Germinal center (tissue), 1 donor: ENCODE measurements at regions not wholly inside any gene's neighbourhood (a gene's known extent, or its start where the extent isn't known, plus 50 kb on each side); places are given as distances from the start of the nearest gene placed in this dataset.
"Not testable (repeated sequence)": the region's sequence is repeated elsewhere in the genome, so short reads cannot be mapped to it uniquely, and the experiment has no call there.

Source experiments
- DNase-seq: peaks from one replicate; pipeline ENCODE4 v3.0.0; 2012; ENCODE audit warnings: mixed read lengths, low spot score

- DNase-seq = no peak
Observed at GRCh38 chr10:58066979-58067378, 200.7 kb downstream of the IPMK start.

- no peak for DNase-seq
Observed at GRCh38 chr10:58066126-58066525, 201.6 kb downstream of the IPMK start.

- no peak for DNase-seq
Observed at GRCh38 chr10:58065529-58065815, 202.2 kb downstream of the IPMK start.

GRCh38 chr10:58064714-58065528 lies 202.8 kb downstream of the IPMK start:
- peak; percentile 3 for DNase-seq

- no peak for DNase-seq
Observed at GRCh38 chr10:58063861-58064480, 203.7 kb downstream of the IPMK start.

GRCh38 chr10:58058683-58059082 lies 209.0 kb downstream of the IPMK start:
- not testable (repeated sequence) for DNase-seq

GRCh38 chr10:58054881-58055280 lies 212.8 kb downstream of the IPMK start:
- no peak for DNase-seq

DNA sequence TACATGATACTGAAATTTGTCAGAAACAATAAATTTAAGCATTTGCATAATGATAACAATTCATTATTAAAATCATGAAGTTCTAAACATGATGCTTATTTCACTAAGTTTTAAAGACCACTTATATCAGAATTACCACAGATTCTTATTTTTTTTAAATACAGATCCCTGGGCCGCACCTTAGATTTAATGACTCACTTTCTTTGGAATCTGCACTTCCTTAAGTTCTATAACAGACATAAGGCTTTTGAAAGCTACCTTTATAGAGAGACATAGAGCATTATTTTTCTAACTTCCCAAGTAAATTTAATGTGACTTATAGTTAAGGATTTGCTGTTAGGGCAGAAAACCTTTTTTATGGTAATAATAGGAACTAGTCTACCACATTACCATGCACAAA lies 214.9 kb downstream of the IPMK start:
- DNase-seq = no peak

GRCh38 chr10:58050575-58050974 lies 217.1 kb downstream of the IPMK start:
- no peak for DNase-seq

DNA sequence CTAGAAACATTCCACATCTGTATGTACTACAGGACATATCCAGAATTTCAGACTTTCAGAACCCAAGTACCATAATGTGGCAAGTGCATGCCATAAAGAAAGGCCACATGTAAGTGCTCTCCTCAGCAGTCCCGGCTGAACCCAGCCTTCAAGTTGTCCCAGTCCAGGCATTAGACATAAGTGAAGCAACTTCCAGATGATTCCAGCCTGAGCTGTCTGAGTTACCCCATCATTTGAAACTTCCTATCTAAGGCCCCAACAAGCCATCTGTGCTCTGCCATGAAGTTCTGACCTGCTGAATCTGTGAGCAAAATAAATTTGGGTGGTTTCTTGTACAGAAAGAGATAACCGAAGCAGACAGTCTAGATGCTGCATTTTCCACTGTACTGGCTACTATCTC lies 218.8 kb downstream of the IPMK start:
- no peak for DNase-seq

GRCh38 chr10:58044072-58044471 lies 223.6 kb downstream of the IPMK start:
- DNase-seq = no peak

- DNase-seq = no peak
Observed at GRCh38 chr10:58041901-58042300, 225.8 kb downstream of the IPMK start.

DNA sequence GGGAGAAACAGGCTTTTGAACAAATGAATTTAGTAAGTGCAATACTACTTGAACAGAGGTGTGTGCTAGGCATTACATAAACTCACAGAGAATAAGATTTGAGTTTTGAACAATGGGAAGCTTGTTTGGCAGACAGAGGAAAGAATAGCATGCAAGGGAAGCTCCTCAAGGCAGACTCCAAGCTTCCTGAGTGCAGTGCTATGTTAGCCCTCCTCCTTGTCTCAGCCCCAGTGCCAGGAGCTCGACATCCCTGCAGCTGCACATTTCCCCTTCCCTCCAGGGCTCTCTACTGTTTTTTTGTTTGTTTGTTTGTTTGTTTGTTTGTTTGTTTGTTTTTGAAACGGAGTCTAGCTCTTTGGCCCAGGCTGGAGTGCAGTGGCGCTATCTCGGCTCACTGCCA lies 237.5 kb downstream of the IPMK start:
- no peak for DNase-seq

GRCh38 chr10:58028597-58029366 lies 238.9 kb downstream of the IPMK start:
- no peak for DNase-seq

DNA sequence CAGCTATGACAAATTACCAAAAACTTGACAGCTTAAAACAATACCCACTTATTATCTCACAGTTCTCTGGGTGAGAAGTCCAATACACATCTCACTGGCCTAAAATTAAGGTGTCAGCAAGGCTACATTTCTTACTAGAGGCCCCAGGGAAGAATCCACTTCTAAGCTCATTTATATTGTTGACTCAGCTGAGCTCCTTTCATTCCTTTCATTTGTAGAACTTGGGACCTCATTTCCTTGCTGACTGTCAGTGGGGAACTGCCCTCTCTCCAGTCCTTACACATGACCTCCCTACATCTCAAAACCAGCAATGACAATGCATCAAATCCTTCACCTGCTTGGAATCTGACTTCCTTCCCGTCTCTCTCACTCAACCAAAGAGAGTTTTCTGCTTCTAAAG lies 240.3 kb downstream of the IPMK start:
- no peak for DNase-seq

- no peak for DNase-seq
Observed at GRCh38 chr10:58026036-58026435, 241.7 kb downstream of the IPMK start.

DNA sequence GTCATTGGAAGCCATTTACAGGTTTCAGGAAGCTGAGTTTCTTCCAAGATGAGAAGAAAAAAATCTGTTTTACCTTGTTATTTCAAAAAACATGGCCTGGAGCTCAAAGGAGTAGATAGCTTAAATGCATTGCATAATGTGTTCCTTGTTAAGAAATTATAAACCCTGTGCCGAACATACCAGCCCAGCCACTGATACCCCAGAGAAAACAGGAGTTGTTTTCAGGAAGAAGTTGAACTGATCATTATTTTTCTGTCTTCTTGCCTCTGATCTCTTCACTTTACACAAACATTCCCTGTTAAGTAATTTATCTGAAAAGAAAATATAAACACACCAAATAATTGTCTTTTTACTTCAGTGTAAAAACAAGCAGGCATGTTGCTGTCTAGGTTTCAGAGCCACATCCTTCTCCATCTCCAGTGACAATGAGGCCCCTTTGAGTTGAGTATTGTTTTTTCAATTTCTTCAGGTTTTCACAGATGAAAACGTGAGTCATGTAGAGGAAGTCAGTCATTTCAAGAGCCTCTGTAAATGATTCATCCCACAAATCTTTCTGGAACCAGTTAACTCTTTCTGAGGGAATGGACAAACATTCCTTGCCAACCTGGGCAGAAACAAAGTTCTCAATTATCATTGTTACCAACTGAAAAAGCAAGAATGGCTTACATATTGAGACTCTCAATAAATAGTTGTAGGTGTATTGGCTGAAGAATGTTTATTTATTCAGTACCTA lies 244.2 kb downstream of the IPMK start:
- DNase-seq = no peak

- DNase-seq = no peak
Observed at GRCh38 chr10:58019863-58020537, 247.7 kb downstream of the IPMK start.

GRCh38 chr10:58017719-58018367 lies 249.9 kb downstream of the IPMK start:
- no peak for DNase-seq

GRCh38 chr10:58016614-58017013 lies 251.1 kb downstream of the IPMK start:
- no peak for DNase-seq

DNA sequence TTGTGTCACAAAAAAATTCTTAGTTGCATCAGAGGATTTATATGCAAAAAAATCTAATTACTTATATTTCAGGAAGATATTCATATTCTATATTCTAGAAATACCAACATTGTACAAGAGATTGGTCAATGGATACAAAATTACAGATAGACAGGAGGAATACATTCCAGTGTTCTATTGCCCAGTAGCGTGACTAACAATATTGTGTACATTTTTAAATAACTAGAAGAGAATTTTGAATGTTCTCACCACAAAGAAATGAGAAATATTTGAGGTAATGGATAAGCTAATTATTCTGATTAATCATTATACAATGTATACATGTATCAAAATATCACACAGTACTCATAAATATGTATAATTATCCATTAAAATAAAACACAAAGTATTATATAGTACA lies 253.3 kb downstream of the IPMK start:
- DNase-seq = no peak
